ENCODE measurements at regions not wholly inside any gene's neighbourhood (a gene's known extent, or its start where the extent isn't known, plus 50 kb on each side); places are given as distances from the start of the nearest gene placed in this dataset.

GRCh38 chr2:79294994-79295393 lies 135.4 kb upstream of the REG3A start (continued):
- TF ChIP-seq ZBTB40 (IDR thresholded peaks at IDR 0.05): no peak
- no peak for TF ChIP-seq ZBTB40 (CRISPR knock-in tag; IDR thresholded peaks at IDR 0.05)
- TF ChIP-seq CBX8 (IDR thresholded peaks at IDR 0.05; ENCODE audit: borderline replicate concordance, extremely low read depth, low read depth, low read length, poor library complexity, severe bottlenecking): no peak
- TF ChIP-seq RCOR1 (IDR thresholded peaks at IDR 0.05; ENCODE audit: borderline replicate concordance in 1 of 2, low read depth in 2 of 2, low read length in 2 of 2): no peak
- no peak for TF ChIP-seq GATA2 (CRISPR knock-in tag; IDR thresholded peaks at IDR 0.05)
- no peak for TF ChIP-seq PTBP1 (IDR thresholded peaks at IDR 0.05; ENCODE audit: low read depth, low read length)
- TF ChIP-seq U2AF1 (optimal IDR thresholded peaks at IDR 0.05; ENCODE audit: low read depth, low read length): no peak
- no peak for TF ChIP-seq EP300 (IDR thresholded peaks at IDR 0.05; ENCODE audit: low read length)
- TF ChIP-seq NKRF (IDR thresholded peaks at IDR 0.05; ENCODE audit: borderline replicate concordance): no peak
- no peak for TF ChIP-seq KAT7 (CRISPR knock-in tag; IDR thresholded peaks at IDR 0.05; ENCODE audit: borderline replicate concordance)
- TF ChIP-seq BRD9 (IDR thresholded peaks at IDR 0.05; ENCODE audit: low read depth, partially characterized antibody): no peak
